Stomach (tissue), 8 donors: ENCODE measurements at regions not wholly inside any gene's neighbourhood (a gene's known extent, or its start where the extent isn't known, plus 50 kb on each side); places are given as distances from the start of the nearest gene placed in this dataset.

Experiments used
- DNase-seq, 2 donors: peaks; one replicate each; pipeline versions ENCODE4 v3.0.0 to v3.0.0-alpha.2; 2013 to 2019
- H3K27ac ChIP-seq, 5 donors: fragments of 200-600 bp in 4 of 5; sonication (generic) in 4 of 5; one replicate each; pipeline ENCODE4 v1.5.1; 2013 to 2019; ENCODE audit warnings: mild to moderate bottlenecking in 1 of 5, moderate library complexity in 1 of 5
- H3K27me3 ChIP-seq, 3 donors: fragments of 200-600 bp; sonication (generic); one replicate each; pipeline ENCODE4 v1.5.1; 2017 to 2019; ENCODE audit warnings: mixed run types in 1 of 3
- H3K36me3 ChIP-seq, 4 donors: fragments of 200-600 bp; sonication (generic); 1 replicate in 3 of 4; 2 replicates in 1 of 4; pipeline ENCODE4 v1.5.1; 2016 to 2019
- H3K4me1 ChIP-seq, 4 donors: fragments of 200-600 bp; sonication (generic); one replicate each; pipeline ENCODE4 v1.5.1; 2016 to 2019
- H3K4me3 ChIP-seq, 4 donors: fragments of 200-600 bp; sonication (generic) in 3 of 4; one replicate each; pipeline ENCODE4 v1.5.1; 2016 to 2019; ENCODE audit warnings: mild to moderate bottlenecking in 1 of 4
- H3K9me3 ChIP-seq, 4 donors: fragments of 200-600 bp; sonication (generic); one replicate each; pipeline ENCODE4 v1.5.1; 2016 to 2019
- CTCF ChIP-seq, 7 experiments: fragments of 450-650 bp in 4 of 7; fragments of 200-600 bp in 3 of 7; sonication (generic) in 3 of 7; IDR thresholded peaks; one replicate each; pipeline ENCODE4 v1.5.1; 2016 to 2019; ENCODE audit warnings: antibody characterized with exemption in 7 of 7, control low read depth in 2 of 7, mild to moderate bottlenecking in 1 of 7
- EP300 ChIP-seq: sonication (generic); formaldehyde crosslinking; IDR thresholded peaks from one replicate; pipeline ENCODE4 v1.6.1; 2017; ENCODE audit warnings: antibody characterized with exemption
- POLR2A ChIP-seq, 4 donors: fragments of 450-650 bp; IDR thresholded peaks; one replicate each; pipeline ENCODE4 v1.6.1; 2016; ENCODE audit warnings: antibody characterized with exemption in 4 of 4, control low read depth in 2 of 4, mild to moderate bottlenecking in 1 of 4, moderate library complexity in 1 of 4
- POLR2AphosphoS5 ChIP-seq, 3 donors: sonication (generic); formaldehyde crosslinking; IDR thresholded peaks; one replicate each; pipeline ENCODE4 v1.6.1; 2016; ENCODE audit warnings: antibody characterized with exemption in 3 of 3
- WGBS, 5 donors: extraction: QIAGEN DNeasy Blood & Tissue Kit in 3 of 5; methylation state at CpG; one replicate each; pipeline versions ENCODE4 v1.1.5 to v1.1.7; 2013 to 2018; 5-methylcytosine and 5-hydroxymethylcytosine counted together
- intact Hi-C: fragments of 100-400 bp; cut with DNase I; formaldehyde crosslinking; loops from one replicate; pipeline ENCODE4 v1.15.1; 2023; ENCODE audit warnings: low total_unique reads
- donor health status: healthy with polysubstance abuse.
- donor health status: Bipolar disorder and iron deficiency.
- donor health status: healthy.

GRCh38 chr4:63814171-63814964, 594.9 kb downstream of the TECRL start:
- H3K36me3 ChIP-seq, result no peaks in the 10 kb centered on the region
- H3K27me3 ChIP-seq, result no peaks in the 10 kb centered on the region
- H3K27ac ChIP-seq, result no peak overlapping the region
- no peak overlapping the region for H3K4me3 ChIP-seq
- TF ChIP-seq CTCF (IDR thresholded peaks at IDR 0.05) (no peak), POLR2A (IDR thresholded peaks at IDR 0.05) (no peak), EP300 (no peak), POLR2AphosphoS5 (IDR thresholded peaks at IDR 0.05) (no peak)
- peaks cover 0 to 11% (median 4%) of the 10 kb centered on the region in 4 donors for H3K9me3 ChIP-seq
- WGBS, 5 donors, result 89 to 96% (median 90%) methylated on average over 4 of the region's 4 CpGs
- intact Hi-C loops, result no loop called here
- DNase-seq, result no peak
- H3K4me1 ChIP-seq, result no peaks in the 10 kb centered on the region

GRCh38 chr4:63799166-63799565, 610.1 kb downstream of the TECRL start:
- H3K9me3 ChIP-seq, result no peaks in the 10 kb centered on the region
- no peaks in the 10 kb centered on the region for H3K36me3 ChIP-seq
- intact Hi-C loops, result no loop called here
- TF ChIP-seq POLR2A (IDR thresholded peaks at IDR 0.05), result no peak
- TF ChIP-seq POLR2AphosphoS5 (IDR thresholded peaks at IDR 0.05), result no peak
- no peak for TF ChIP-seq EP300
- no peak for TF ChIP-seq CTCF (IDR thresholded peaks at IDR 0.05)
- no peaks in the 10 kb centered on the region for H3K4me1 ChIP-seq
- no peaks in the 10 kb centered on the region for H3K27me3 ChIP-seq
- 42 to 89% (median 83%) methylated on average over 2 of the region's 2 CpGs for WGBS, 5 donors
- H3K27ac ChIP-seq, result no peak overlapping the region
- no peak for DNase-seq
- no peak overlapping the region for H3K4me3 ChIP-seq

DNA sequence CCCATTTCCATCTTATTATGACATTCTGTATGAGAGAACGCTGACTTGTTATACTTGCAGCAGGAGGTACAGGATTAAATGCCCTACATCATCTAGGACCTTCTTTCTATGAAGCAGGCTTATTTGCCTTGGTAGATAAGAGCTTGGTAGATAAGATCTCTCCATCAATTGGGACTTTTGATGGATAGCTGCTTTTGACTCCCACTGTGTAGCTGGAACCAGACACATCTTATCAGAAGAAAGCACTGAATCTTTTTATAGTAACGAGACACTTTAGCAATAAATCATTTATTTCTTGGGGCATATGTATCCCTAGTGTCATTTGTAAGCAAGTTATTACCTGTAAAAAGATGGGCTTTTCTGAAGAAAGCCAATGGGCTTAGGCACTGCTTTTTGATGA, 613.9 kb downstream of the TECRL start:
- 14 to 30% (median 23%) methylated on average over 2 of the region's 2 CpGs for WGBS, 5 donors
- intact Hi-C loops, result no loop called here
- TF ChIP-seq POLR2AphosphoS5 (IDR thresholded peaks at IDR 0.05) (no peak), POLR2A (IDR thresholded peaks at IDR 0.05) (no peak), EP300 (no peak), CTCF (IDR thresholded peaks at IDR 0.05) (no peak)

DNA sequence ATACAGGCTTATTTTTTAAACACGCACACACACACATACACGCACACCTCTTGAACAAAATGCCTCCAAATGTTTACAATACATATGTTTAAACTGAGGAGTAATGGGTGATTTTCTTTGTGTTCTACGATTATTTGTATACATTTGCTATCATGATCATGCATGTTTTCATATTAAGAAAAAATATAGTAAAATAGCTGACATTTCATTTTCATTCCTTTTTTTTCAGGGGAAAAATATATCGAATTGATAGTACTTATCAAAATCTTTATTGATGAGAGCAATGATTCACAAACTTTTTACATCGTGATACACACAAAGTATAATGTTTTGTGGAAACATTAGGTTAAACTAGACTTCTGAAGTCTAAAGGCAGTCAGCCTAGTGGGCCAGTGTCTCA, 618.9 kb downstream of the TECRL start:
- no peaks in the 10 kb centered on the region for H3K36me3 ChIP-seq
- 68 to 77% (median 70%) methylated on average over 5 of the region's 5 CpGs for WGBS, 5 donors
- H3K9me3 ChIP-seq, result no peaks in the 10 kb centered on the region
- no peak for TF ChIP-seq POLR2AphosphoS5 (IDR thresholded peaks at IDR 0.05)
- no peak for TF ChIP-seq EP300
- no peak for TF ChIP-seq POLR2A (IDR thresholded peaks at IDR 0.05)
- TF ChIP-seq CTCF (IDR thresholded peaks at IDR 0.05), result no peak
- intact Hi-C loops, result no loop called here
- no peak overlapping the region for H3K4me3 ChIP-seq
- DNase-seq, result no peak
- H3K4me1 ChIP-seq, result no peaks in the 10 kb centered on the region
- H3K27ac ChIP-seq, result no peak overlapping the region
- no peaks in the 10 kb centered on the region for H3K27me3 ChIP-seq

More for the DNA sequence above, 613.9 kb downstream of the TECRL start:
- H3K9me3 ChIP-seq, result no peaks in the 10 kb centered on the region
- no peaks in the 10 kb centered on the region for H3K27me3 ChIP-seq
- no peak overlapping the region for H3K27ac ChIP-seq
- no peak for DNase-seq
- no peak overlapping the region for H3K4me3 ChIP-seq
- H3K4me1 ChIP-seq, result no peaks in the 10 kb centered on the region
- H3K36me3 ChIP-seq, result no peaks in the 10 kb centered on the region
